Body of pancreas (tissue), 4 donors: ENCODE measurements at regions not wholly inside any gene's neighbourhood (a gene's known extent, or its start where the extent isn't known, plus 50 kb on each side); places are given as distances from the start of the nearest gene placed in this dataset.

Source experiments
- ATAC-seq: fragments of 150-250 bp; one replicate; pipeline ENCODE4 v1.9.1; 2016
- DNase-seq, 4 donors: peaks; one replicate each; pipeline ENCODE4 v3.0.0-alpha.2; 2019
- H3K27ac ChIP-seq, 4 donors: fragments of 200-600 bp; sonication (generic); 1 replicate in 3 of 4; 2 replicates in 1 of 4; pipeline versions ENCODE4 v1.5.1 to v1.6.1; 2016 to 2019; ENCODE audit warnings: mild to moderate bottlenecking in 1 of 4, mixed read lengths in 1 of 4, moderate library complexity in 1 of 4
- H3K27me3 ChIP-seq, 2 donors: fragments of 200-600 bp; sonication (generic); one replicate each; pipeline ENCODE4 v1.6.0; 2016; ENCODE audit warnings: mild to moderate bottlenecking in 1 of 2
- H3K36me3 ChIP-seq, 2 donors: fragments of 200-600 bp; sonication (generic); replicated peaks in 1 of 2; 2 replicates each; pipeline ENCODE4 v1.5.1; 2016; ENCODE audit warnings: low read depth in 2 of 2; ENCODE audit not compliant: insufficient read depth in 1 of 2
- H3K4me1 ChIP-seq: fragments of 200-600 bp; sonication (generic); one replicate; pipeline ENCODE4 v1.6.0; 2016
- H3K4me3 ChIP-seq, 2 donors: fragments of 200-600 bp; sonication (generic); 1 replicate in 1 of 2; 2 replicates in 1 of 2; pipeline ENCODE4 v1.5.1; 2016 to 2019
- H3K9me3 ChIP-seq, 3 donors: fragments of 200-600 bp; sonication (generic); 1 replicate in 2 of 3; 2 replicates in 1 of 3; pipeline ENCODE4 v1.5.1; 2016
- POLR2A ChIP-seq, 3 donors: fragments of 450-650 bp; IDR thresholded peaks; one replicate each; pipeline ENCODE4 v1.6.1; 2016; ENCODE audit warnings: antibody characterized with exemption in 3 of 3, mild to moderate bottlenecking in 2 of 3
- WGBS, 2 donors: methylation state at CpG; one replicate each; pipeline ENCODE4 v1.1.5; 2017; 5-methylcytosine and 5-hydroxymethylcytosine counted together
- intact Hi-C: fragments of 100-400 bp; cut with DNase I; formaldehyde crosslinking; loops from one replicate; pipeline ENCODE4 v1.15.1; 2023
- TF ChIP-seq, protein P1 (sequence below), 7 experiments: fragments of 450-650 bp in 4 of 7; fragments of 200-600 bp in 3 of 7; sonication (generic) in 3 of 7; IDR thresholded peaks; one replicate each; pipeline ENCODE4 v1.5.1; 2016 to 2019; ENCODE audit warnings: antibody characterized with exemption in 7 of 7

- no peak for DNase-seq
- ATAC-seq = no peak
- peaks cover 13% of the 10 kb centered on the region for H3K4me1 ChIP-seq
- intact Hi-C loops = no loop called here
- no peak for TF ChIP-seq POLR2A (IDR thresholded peaks at IDR 0.05)
- TF ChIP-seq, protein P1, sequence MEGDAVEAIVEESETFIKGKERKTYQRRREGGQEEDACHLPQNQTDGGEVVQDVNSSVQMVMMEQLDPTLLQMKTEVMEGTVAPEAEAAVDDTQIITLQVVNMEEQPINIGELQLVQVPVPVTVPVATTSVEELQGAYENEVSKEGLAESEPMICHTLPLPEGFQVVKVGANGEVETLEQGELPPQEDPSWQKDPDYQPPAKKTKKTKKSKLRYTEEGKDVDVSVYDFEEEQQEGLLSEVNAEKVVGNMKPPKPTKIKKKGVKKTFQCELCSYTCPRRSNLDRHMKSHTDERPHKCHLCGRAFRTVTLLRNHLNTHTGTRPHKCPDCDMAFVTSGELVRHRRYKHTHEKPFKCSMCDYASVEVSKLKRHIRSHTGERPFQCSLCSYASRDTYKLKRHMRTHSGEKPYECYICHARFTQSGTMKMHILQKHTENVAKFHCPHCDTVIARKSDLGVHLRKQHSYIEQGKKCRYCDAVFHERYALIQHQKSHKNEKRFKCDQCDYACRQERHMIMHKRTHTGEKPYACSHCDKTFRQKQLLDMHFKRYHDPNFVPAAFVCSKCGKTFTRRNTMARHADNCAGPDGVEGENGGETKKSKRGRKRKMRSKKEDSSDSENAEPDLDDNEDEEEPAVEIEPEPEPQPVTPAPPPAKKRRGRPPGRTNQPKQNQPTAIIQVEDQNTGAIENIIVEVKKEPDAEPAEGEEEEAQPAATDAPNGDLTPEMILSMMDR (IDR thresholded peaks at IDR 0.05) = no peak
- H3K27ac ChIP-seq = no peak overlapping the region
- no peaks in the 10 kb centered on the region for H3K27me3 ChIP-seq
- no peaks in the 10 kb centered on the region for H3K36me3 ChIP-seq
- no peaks in the 10 kb centered on the region for H3K9me3 ChIP-seq
- WGBS, 2 donors = 58 to 59% methylated on average over 5 of the region's 5 CpGs
- no peak overlapping the region for H3K4me3 ChIP-seq
These were observed 740.1 kb upstream of the GRM7 start for GRCh38 chr3:6120786-6121185.

GRCh38 chr3:6124875-6125274 is 736.0 kb upstream of the GRM7 start:
- peak overlapping the region in 3 of 4 donors; percentile 28 to 80 (median 39) for H3K27ac ChIP-seq
- no peak overlapping the region for H3K4me3 ChIP-seq
- peaks cover 18% of the 10 kb centered on the region for H3K4me1 ChIP-seq
- TF ChIP-seq POLR2A (IDR thresholded peaks at IDR 0.05) = no peak
- TF ChIP-seq, protein P1 (IDR thresholded peaks at IDR 0.05) = no peak
- H3K9me3 ChIP-seq = no peaks in the 10 kb centered on the region
- DNase-seq (no peak), ATAC-seq (no peak)
- no peaks in the 10 kb centered on the region for H3K36me3 ChIP-seq
- H3K27me3 ChIP-seq = no peaks in the 10 kb centered on the region
- intact Hi-C loops = no loop called here
- WGBS, 2 donors = 22 to 36% methylated on average over 5 of the region's 5 CpGs

DNA sequence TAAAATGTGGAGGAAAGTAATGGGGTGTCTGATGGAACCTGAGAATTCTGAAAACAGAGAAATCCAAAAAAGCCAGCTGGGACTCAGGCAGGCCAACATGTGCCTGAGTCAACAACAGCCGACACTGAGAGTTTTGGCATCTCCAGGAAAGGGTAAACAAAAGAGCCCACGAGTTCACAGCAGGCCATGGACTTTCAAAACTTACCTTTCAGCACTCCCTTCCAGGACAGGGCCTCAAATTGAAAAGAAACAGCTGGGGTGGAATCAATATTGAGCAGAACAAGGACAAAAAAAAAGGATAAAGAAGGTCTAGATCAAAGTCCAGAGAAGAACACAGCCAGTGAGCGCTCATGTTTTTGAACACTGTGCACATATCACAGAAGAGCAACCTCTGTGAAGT is 735.4 kb upstream of the GRM7 start:
- Histone ChIP-seq H3K9me3 (no peaks in the 10 kb centered on the region), H3K36me3 (no peaks in the 10 kb centered on the region), H3K4me1 (peaks cover 18% of the 10 kb centered on the region), H3K4me3 (no peak overlapping the region), H3K27me3 (no peaks in the 10 kb centered on the region), H3K27ac (peak overlapping the region in 3 of 4 donors; percentile 28 to 80 (median 39))
- TF ChIP-seq POLR2A (IDR thresholded peaks at IDR 0.05) = no peak
- TF ChIP-seq, protein P1 (IDR thresholded peaks at IDR 0.05) = no peak
- ATAC-seq = peak; percentile 99
- intact Hi-C loops = no loop called here
- WGBS, 2 donors = 13 to 16% methylated on average over 3 of the region's 3 CpGs
- DNase-seq = peak; percentile 66 to 88 (median 76)

GRCh38 chr3:6132684-6133432 is 728.1 kb upstream of the GRM7 start:
- WGBS, 2 donors = 86 to 90% methylated on average over 8 of the region's 8 CpGs
- TF ChIP-seq, protein P1 (IDR thresholded peaks at IDR 0.05) = no peak
- TF ChIP-seq POLR2A (IDR thresholded peaks at IDR 0.05) = no peak
- Histone ChIP-seq H3K27me3 (no peaks in the 10 kb centered on the region), H3K9me3 (no peaks in the 10 kb centered on the region), H3K4me1 (no peaks in the 10 kb centered on the region), H3K27ac (no peak overlapping the region), H3K36me3 (no peaks in the 10 kb centered on the region), H3K4me3 (no peak overlapping the region)
- ATAC-seq (no peak), DNase-seq (no peak)
- intact Hi-C loops = no loop called here

- no peak overlapping the region for H3K4me3 ChIP-seq
- no peaks in the 10 kb centered on the region for H3K36me3 ChIP-seq
- 75 to 83% methylated on average over 3 of the region's 3 CpGs for WGBS, 2 donors
- H3K4me1 ChIP-seq = no peaks in the 10 kb centered on the region
- TF ChIP-seq POLR2A (IDR thresholded peaks at IDR 0.05) = no peak
- TF ChIP-seq, protein P1 (IDR thresholded peaks at IDR 0.05) = no peak
- no peak overlapping the region for H3K27ac ChIP-seq
- no peaks in the 10 kb centered on the region for H3K9me3 ChIP-seq
- intact Hi-C loops = no loop called here
- no peak for DNase-seq
- H3K27me3 ChIP-seq = no peaks in the 10 kb centered on the region
- no peak for ATAC-seq
These were observed 718.2 kb upstream of the GRM7 start for GRCh38 chr3:6142707-6143106.
